Cardiac muscle cell (in vitro differentiated cells and primary cell): ENCODE measurements at regions not wholly inside any gene's neighbourhood (a gene's known extent, or its start where the extent isn't known, plus 50 kb on each side); places are given as distances from the start of the nearest gene placed in this dataset.

Source experiments
- DNase-seq, 2 donors: peaks; one replicate each; pipeline versions ENCODE4 v3.0.0 to v3.0.0-alpha.2; 2010 to 2017; ENCODE audit warnings: low read depth in 1 of 2, low spot score in 1 of 2
- H3K27ac ChIP-seq: fragments of 200-600 bp; sonication (generic); 2 replicates; pipeline ENCODE4 v1.5.1; 2016
- H3K27me3 ChIP-seq: fragments of 200-600 bp; sonication (generic); 2 replicates; pipeline ENCODE4 v1.6.0; 2016; ENCODE audit warnings: control low read depth
- H3K36me3 ChIP-seq: fragments of 200-600 bp; sonication (generic); 2 replicates; pipeline ENCODE4 v1.5.1; 2016; ENCODE audit warnings: control low read depth
- H3K4me1 ChIP-seq: fragments of 200-600 bp; sonication (generic); 2 replicates; pipeline ENCODE4 v1.8.1; 2017; ENCODE audit warnings: low read depth, mild to moderate bottlenecking, mixed run types
- H3K4me3 ChIP-seq: fragments of 200-600 bp; sonication (generic); 2 replicates; pipeline ENCODE4 v1.5.1; 2016; ENCODE audit warnings: mild to moderate bottlenecking
- H3K9me3 ChIP-seq: fragments of 200-600 bp; sonication (generic); 2 replicates; pipeline ENCODE4 v1.5.1; 2017; ENCODE audit warnings: low read depth, mild to moderate bottlenecking, control low read depth
- CTCF ChIP-seq: IDR thresholded peaks from 2 replicates; pipeline ENCODE4 v1.5.1; 2012; ENCODE audit warnings: low read depth, mild to moderate bottlenecking, low read length

GRCh38 chr1:29532285-29532684 lies 296.0 kb downstream of the PTPRU start:
- Histone ChIP-seq H3K9me3 (no peaks in the 10 kb centered on the region), H3K36me3 (no peaks in the 10 kb centered on the region), H3K4me1 (no peaks in the 10 kb centered on the region), H3K27ac (no peak overlapping the region), H3K27me3 (no peaks in the 10 kb centered on the region), H3K4me3 (no peak overlapping the region)
- TF ChIP-seq CTCF = no peak
- no peak for DNase-seq

- H3K27me3 ChIP-seq = no peaks in the 10 kb centered on the region
- H3K36me3 ChIP-seq = no peaks in the 10 kb centered on the region
- H3K4me3 ChIP-seq = no peak overlapping the region
- no peak for TF ChIP-seq CTCF
- H3K9me3 ChIP-seq = no peaks in the 10 kb centered on the region
- H3K4me1 ChIP-seq = no peaks in the 10 kb centered on the region
- no peak overlapping the region for H3K27ac ChIP-seq
- no peak for DNase-seq
Observed at GRCh38 chr1:29531596-29531995, 295.3 kb downstream of the PTPRU start.

- Histone ChIP-seq H3K36me3 (no peaks in the 10 kb centered on the region), H3K27me3 (no peaks in the 10 kb centered on the region), H3K4me1 (no peaks in the 10 kb centered on the region), H3K27ac (no peak overlapping the region), H3K9me3 (no peaks in the 10 kb centered on the region), H3K4me3 (no peak overlapping the region)
- DNase-seq = no peak
- TF ChIP-seq CTCF = no peak
Observed at GRCh38 chr1:29529677-29530278, 293.5 kb downstream of the PTPRU start.

GRCh38 chr1:29527314-29528004 lies 291.1 kb downstream of the PTPRU start:
- H3K4me3 ChIP-seq = no peak overlapping the region
- H3K27me3 ChIP-seq = no peaks in the 10 kb centered on the region
- TF ChIP-seq CTCF = no peak
- no peaks in the 10 kb centered on the region for H3K9me3 ChIP-seq
- no peaks in the 10 kb centered on the region for H3K4me1 ChIP-seq
- no peak for DNase-seq
- H3K36me3 ChIP-seq = no peaks in the 10 kb centered on the region
- H3K27ac ChIP-seq = no peak overlapping the region

GRCh38 chr1:29525941-29526340 lies 289.6 kb downstream of the PTPRU start:
- Histone ChIP-seq H3K27ac (no peak overlapping the region), H3K4me3 (no peak overlapping the region), H3K4me1 (no peaks in the 10 kb centered on the region), H3K27me3 (no peaks in the 10 kb centered on the region), H3K9me3 (no peaks in the 10 kb centered on the region), H3K36me3 (no peaks in the 10 kb centered on the region)
- no peak for TF ChIP-seq CTCF
- DNase-seq = no peak
